HG03354 (cell line): ENCODE measurements at regions not wholly inside any gene's neighbourhood (a gene's known extent, or its start where the extent isn't known, plus 50 kb on each side); places are given as distances from the start of the nearest gene placed in this dataset.

Experiments
- ATAC-seq: cut with Tn5 transposase; IDR thresholded peaks from one replicate; pipeline ENCODE4 v1.9.1; 2021; ENCODE audit warnings: mild to moderate bottlenecking; ENCODE audit not compliant: unreplicated experiment, poor library complexity, severe bottlenecking

DNA sequence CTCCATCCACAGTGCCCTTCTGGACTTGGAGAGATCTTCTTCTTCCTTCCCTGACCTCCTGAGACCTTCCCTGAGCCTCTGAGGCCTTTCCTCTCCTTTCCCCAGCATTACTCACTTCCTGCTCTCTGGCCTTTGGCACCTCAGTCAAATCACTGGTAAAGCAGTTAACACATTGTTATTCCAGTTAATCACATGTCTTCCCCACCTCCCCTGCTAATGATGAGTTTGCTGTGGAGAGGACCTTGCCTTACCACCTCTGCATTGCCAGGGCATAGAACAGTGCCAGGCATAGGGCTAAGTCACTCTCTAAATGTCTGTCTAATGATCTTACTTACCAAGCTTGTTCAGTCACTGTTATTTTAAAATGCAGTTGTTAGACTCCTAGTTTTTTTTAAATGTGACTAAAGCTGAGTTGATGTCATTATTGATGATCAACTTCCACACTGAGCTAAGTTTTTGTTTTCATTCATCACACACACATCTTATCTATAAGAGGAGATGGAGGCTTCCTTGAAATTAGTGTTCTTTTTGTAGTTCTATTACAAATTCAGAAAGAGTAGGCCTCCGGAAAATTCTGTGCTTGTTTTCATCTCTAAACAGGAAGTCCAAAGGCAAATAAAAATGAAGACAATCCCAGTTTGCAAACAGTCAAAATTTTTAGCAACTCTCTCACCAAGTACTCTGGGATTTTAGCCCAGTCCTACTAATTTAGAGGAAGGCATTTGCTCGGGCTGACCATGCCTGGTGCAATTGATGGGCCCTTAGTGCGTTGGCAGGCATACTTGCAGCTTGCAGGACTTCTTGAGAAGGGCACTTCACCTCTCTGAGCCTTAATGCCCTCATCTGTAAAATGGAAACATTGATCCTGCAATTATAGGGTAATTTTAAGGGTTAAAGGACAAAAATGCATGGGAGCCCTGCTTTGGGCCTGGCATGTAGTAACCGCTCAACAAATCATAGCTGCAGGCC is 113.7 kb upstream of the SPRED2 start:
- no peak for ATAC-seq

DNA sequence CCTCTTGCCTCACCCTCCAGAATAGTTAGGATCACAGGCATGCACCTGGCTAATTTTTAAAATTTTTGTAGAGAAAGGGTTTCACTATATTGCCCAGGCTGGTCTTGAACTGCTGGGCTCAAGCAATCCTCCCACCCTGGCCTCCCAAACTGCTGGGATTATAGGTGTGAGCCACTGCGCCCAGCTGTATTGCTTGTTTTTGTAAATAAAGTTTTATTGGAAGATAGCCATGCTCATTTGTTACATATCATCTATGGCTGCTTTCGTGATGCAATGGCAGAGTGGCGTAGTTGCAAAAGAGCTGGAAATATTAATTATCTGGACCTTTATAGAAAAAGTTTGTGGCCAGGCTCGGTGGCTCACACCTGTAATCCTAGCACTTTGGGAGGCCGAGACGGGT is 109.4 kb upstream of the SPRED2 start:
- ATAC-seq: no peak

DNA sequence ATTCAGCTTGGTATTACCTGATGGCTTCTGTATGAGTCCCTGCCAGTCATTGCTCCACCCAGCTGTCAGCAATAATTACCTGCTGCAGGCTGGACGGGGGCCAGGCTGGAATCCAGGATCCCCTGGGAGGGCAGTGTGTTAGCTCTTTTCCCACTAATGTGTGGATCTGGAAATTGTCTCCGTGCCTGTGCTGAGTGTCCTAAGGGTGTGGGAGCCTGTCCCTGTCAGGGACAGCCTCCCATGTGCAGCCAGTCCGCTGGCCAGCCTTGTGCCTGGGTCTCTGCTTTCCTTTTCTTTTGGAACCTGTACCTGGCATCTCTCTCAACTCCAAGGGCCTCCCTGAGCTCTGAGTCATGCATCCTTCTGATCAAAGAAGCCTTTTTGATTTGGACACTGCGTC is 107.2 kb upstream of the SPRED2 start:
- ATAC-seq: no peak

DNA sequence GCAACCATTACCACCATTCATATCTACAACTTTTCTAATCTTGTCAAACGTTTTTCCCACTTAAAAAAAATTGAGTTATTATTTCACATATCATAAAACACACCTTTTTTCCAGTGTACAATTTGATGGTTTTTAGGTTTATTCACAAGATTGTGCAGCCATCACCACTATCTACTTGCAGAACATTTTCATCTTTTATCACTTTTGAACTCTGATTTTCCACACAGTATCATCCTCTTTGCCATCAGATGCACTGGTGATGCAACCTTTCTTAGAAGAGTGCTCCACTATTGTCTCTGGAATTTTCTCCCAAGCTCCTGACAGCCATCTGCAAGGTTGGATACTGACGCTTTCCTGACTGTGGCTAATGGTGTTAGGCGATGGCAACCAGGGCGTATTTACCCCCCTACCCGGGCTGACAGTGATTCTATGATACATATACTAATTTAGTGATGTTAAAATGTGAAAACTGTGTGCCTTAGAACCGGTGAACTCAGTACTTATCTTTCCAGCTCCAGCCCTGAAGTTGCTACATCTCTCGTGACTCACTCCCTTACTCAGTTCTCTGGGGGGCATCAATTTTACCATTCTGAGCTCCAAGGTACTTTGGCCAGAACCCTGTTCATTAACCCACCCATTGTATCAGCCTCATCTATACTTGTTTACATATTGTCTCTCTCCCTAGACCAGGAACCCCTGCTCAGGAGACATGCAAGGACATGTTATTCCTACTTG is 105.4 kb upstream of the SPRED2 start:
- ATAC-seq: no peak

DNA sequence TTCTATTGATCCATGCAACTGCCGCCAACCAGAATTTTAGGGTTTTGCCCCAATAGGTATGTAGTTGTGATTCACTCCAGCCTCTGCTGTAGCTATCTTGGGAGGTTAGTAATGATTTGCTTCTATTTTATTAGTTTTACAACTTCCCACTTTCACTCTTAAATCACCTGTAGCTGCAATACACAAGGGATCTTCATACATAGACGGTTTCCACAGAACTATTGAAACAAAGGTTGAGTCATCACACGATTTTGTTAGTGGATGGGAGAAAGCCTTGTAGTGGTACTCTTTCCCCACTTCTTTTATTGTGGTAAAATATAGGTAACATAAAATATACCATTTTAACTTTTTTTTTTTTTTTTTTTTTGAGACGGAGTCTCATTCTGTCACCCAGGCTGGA is 104.2 kb upstream of the SPRED2 start:
- peak; percentile 82 for ATAC-seq

DNA sequence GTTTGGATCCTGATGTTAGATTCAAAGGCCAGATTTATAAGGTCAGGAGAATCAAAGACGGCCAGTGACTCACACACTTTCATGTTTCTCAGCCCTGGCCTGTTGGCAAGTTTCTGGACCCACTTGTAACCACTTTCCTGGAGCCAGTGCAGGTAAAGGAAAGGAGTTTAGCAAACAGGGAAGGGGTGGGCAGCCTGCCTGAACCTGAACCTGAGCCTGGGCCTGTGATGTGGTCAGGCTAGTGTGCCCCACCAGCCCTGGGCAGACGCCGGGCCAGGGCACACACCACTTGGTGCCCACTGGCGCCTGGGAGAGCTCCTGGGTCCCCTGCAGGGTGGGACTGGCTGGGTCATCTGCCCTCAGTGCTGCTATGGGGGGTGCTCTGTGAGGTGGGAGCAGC is 100.5 kb upstream of the SPRED2 start:
- ATAC-seq: no peak

DNA sequence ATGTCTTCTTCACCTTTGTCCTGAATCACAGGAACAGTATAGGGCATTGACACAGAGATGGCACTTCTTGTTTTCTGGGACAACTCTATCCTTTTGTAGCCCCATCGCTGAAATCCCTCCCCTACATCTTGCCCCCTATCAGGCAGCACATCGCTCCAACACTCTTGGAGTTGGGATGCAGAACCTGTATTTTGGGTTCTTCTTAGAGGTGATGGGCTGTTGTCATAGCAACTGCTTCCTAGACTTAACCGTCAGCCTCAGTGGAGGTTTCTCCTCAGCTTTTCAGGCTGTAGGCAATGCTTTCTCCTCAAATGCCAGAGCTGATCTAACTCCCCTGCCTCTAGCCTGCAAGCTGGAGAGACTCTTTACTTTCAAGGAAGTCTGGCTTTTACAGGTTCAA is 99.9 kb upstream of the SPRED2 start:
- no peak for ATAC-seq

DNA sequence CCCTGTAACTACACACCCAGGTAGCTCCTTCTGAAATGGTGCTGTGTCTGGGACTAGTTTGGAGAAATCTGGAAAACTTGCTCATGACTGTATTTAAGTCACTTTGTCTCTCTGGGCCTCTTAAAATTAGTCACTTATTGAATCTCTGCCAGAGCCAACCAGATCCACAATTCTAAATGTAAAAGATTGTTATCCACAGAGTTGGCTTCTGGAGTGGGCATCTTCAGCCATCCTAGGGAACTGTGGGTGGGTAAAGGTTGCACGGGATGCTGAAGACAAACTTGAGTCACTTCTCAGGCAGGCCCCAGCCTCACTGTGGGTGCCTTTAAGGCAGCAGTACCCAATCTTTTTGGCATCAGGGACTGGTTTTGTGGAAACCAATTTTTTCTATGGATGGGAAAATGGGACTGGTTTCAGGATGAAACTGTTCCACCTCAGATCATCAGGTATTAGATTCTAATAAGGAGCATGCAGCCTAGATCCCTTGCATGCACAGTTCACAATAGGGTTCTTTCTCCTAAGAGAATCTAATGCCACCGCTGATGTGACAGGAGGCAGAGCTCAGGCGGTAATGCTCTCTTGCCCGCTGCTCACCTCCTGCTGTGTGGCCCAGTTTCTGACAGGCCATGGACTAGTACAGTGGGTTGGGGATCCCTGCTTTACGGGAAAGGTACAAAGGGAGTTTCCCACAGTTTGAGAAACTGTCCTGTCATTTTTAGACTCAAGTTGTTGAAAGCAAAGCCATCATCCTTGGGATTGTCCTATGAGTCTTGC is 98.3 kb upstream of the SPRED2 start:
- no peak for ATAC-seq

DNA sequence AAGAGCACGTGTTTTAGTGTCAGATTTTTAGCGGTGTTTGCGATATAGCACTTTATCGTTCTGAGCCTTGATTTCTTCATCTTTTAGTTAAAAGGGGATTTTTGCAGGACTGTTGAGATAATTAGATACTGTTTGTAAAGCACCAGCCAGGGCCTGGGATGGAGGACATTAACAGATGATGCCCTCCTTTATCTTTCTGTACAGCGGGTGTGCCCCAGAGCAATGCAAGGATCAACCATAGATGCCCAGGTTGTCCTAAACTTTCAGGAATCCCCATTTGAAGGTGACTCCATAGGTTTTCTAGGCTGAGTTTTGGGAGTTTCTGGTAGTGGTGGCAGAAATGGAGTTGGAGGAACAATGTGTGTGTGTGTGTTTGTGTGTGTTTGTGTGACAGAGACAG is 97.0 kb upstream of the SPRED2 start:
- no peak for ATAC-seq

DNA sequence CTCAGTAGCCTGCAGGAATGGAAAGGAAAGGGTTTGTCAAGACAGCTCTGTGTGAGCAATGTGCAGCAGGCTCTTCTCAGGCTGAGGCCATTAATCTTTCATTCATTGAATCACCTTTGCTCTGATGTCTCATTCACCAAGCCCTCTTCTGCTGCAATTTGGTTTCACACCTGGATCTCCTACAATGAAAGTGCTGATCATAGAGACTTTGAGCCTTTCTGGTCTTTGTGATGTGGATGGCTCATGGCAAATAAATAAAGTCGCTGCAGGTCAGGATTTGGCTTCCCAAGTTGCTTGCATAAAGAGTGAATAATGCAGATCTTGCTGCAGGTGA is 95.8 kb upstream of the SPRED2 start:
- ATAC-seq: no peak

DNA sequence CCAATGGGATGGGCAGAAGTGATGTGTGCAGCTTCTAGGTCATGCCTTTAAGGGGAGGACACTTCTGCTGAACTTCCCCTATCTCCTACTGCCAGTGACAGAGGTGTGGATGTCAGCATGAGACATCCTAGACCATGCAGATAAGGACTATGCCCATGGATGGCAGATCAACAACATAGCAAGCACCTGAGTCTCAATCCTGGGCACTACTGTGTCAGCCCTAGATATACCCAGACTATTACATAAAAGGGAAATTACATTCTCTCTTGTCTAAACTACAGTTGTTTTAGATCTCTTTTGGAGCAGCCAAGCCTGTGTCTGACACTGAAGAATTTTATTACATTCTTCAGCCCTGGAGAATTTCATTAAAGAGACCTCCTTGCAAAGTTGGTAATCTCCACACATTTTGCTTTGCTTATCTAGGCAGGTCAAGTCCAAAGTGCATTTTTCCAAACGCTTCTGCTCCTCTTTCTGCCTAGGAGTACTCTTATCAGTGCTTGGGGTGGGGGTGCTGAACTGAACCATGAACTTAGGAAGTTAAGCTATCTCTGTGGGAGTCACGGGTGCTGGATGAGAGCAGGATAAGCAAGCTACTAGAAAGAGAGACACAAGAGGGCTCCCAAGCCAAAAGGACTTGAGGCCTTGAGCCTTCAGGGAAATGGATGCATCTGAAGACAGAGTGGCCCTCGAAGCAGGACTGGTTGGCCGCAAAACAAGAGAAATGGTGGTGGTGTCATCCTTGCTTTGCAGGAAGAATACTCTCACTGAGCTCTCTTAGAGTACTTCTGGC is 95.2 kb upstream of the SPRED2 start:
- ATAC-seq: no peak

DNA sequence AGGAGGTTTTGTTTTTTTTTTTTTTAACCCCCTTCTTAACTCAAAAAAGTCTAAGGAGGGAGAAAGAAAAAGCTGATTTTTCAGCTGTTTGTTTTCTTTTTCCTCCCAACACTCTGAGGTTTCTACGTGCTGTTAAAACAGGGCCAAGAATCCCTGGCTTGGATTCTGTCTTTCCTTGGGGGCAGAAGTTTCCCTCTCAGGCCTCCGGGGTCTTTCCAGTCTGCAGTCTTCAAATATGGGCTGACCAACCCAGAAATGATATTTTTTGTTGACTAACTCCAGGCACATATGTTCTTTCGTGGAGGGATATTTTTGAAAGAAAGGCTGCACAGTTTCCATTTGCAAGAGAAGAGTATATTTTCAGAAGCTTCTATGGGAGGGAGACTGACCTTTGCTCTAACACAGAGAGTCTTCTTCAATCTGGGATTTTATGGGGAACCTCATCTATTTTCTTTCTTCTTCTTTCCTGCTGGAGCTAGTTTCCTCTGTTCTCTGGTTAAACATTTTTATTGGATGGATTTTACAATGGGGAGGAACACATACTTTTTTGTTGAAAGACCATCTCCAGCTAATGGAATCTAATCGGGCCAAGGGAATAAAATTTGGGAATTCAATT is 93.3 kb upstream of the SPRED2 start:
- ATAC-seq: no peak

DNA sequence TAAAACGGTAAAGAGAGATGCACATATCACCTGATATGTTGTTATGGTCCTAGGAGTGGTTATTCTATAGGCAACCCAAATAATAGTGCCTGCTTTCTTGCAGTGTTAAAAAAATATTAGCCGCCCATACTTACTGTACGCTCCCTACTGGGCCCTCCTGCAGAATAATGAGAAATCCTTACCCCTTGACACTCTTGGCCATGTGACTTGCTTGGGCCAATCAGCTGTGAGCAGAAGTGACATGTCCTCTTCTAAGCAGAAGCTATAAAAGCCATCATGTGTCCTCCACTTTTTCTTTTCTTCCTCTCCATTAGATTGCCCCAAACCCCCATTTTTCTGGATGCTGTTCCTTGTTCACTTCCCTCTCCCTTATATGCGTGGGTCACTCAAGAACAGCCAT is 90.5 kb upstream of the SPRED2 start:
- no peak for ATAC-seq

DNA sequence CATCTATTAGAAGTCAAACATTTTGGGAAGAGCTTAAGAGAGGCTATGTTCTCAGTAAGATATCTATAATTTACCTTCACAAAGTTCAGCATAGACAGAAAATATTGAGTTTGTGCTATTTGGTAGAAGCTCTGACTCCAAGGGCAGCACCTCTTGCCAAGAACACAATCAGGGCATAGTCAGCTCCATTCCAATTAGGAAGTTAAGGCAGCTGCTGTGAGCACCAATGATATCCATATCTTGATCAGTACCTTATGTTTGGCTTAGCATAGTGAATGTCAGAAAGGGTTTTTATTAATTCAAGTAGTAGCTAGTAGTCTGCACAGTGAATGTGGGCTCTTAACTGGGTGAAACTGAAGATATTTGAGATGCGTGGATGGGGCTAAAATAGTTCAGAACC is 86.4 kb upstream of the SPRED2 start:
- no peak for ATAC-seq

DNA sequence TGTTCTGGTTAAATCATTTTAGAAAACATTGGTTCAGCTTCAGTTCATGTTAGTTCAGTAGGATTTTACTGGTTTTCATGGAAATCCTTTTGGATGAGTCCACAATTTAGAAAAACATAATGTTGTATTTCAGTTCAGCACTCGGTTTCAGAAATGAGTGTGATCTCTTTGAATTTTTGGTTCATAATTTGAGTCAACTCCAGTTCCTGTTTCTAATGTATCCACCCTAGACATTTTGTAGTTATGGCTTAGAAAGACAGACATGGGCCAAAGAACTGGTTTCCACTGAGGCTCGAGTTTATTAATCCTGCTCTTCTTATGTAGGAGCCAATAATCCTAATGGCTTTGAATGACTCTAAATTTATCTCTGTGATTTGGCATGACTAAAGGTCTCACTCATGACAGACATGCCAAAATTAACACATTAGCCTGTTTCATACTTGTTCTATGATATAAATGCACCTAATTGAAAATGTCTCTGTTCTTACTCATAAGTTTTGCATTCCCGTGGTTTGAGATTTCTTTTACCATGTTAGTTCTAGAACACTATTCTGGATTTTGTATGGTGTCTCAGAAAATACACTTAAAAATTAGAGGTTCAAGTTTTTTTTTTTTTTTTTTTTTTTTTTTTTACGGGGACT is 82.3 kb upstream of the SPRED2 start:
- no peak for ATAC-seq

DNA sequence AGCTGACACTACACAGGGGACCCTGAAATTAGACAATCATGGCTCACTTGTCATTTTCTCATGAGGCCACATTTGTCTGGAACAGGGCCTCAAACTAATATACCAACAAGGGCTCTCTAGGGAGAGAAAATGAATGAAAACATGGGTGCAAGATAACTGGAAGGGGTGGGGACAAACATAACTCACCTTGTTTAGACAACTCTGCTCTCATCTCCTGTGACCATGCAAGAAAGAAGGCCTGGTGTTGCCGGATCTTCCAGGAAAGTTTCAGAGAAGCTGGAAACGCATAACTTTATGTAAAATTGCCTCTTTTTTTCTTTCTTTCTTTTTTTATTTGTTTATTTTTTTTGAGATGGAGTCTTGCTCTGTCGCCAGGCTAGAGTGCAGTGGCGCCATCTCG is 80.4 kb upstream of the SPRED2 start:
- no peak for ATAC-seq

DNA sequence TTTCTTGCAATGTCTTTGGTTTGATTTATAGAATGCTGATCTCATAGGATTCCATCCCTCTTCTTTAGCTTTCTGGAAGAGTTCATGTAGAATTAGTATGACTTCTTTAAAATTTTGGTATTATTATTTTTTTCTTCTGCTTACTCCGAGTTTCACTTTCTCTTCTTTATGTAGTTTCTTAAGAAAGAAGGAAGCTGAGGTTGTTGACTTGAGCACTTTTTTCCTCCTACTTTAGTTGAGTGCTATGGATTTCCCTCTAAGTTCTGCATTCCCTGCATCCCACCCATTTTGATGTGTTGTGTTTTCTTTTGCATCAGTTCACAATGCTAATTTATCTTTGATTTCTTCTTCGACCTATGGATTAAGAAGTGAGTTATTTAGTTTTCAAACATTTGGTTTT is 78.9 kb upstream of the SPRED2 start:
- no peak for ATAC-seq

DNA sequence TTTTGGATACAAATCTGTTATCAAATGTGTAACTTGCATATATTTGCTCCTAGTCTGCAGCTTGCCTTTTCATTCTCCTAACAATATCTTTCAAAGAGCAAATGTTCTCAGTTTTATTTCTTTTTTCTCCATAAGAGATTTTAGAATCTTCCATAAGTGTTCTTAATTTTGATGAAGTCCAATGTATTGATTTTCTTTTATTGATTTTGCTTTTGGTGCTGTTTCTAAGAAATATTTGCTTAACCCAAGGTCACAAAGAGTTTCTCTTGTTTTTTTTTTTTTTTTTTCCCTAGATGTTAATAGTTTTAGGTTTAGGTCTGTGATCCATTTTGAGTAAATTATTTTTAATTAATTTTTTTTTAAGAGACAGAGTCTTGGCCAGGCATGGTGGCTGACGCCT is 75.8 kb upstream of the SPRED2 start:
- no peak for ATAC-seq
